Karpas-422 (cell line): ENCODE measurements at regions not wholly inside any gene's neighbourhood (a gene's known extent, or its start where the extent isn't known, plus 50 kb on each side); places are given as distances from the start of the nearest gene placed in this dataset.
"Not testable (repeated sequence)": the region's sequence is repeated elsewhere in the genome, so short reads cannot be mapped to it uniquely, and the experiment has no call there.

Source experiments
- DNase-seq: peaks from one replicate; pipeline ENCODE4 v3.0.0-alpha.2; 2015
- H2AFZ ChIP-seq: fragments of 200-600 bp; sonication (generic); 2 replicates; pipeline ENCODE4 v1.6.1; 2014; ENCODE audit warnings: antibody characterized with exemption, low read length, mixed read lengths
- H3K27ac ChIP-seq: fragments of 200-600 bp; sonication (generic); 2 replicates; pipeline ENCODE4 v1.5.1; 2014; ENCODE audit warnings: mild to moderate bottlenecking, low read length, moderate library complexity
- H3K27me3 ChIP-seq: fragments of 200-600 bp; sonication (generic); 2 replicates; pipeline ENCODE4 v1.6.1; 2014; ENCODE audit warnings: low read length, mixed read lengths
- H3K36me3 ChIP-seq: fragments of 200-600 bp; sonication (generic); 2 replicates; pipeline ENCODE4 v1.6.1; 2014; ENCODE audit warnings: low read length, mixed read lengths; ENCODE audit not compliant: insufficient read depth
- H3K4me1 ChIP-seq: fragments of 200-600 bp; sonication (generic); 2 replicates; pipeline ENCODE4 v1.6.1; 2014; ENCODE audit warnings: mild to moderate bottlenecking, low read length, mixed read lengths
- H3K4me2 ChIP-seq: fragments of 200-600 bp; sonication (generic); 2 replicates; pipeline ENCODE4 v1.6.1; 2014; ENCODE audit warnings: low read length, low read depth, mild to moderate bottlenecking; ENCODE audit not compliant: poor library complexity, severe bottlenecking
- H3K4me3 ChIP-seq: fragments of 200-600 bp; sonication (generic); 2 replicates; pipeline ENCODE4 v1.5.1; 2014; ENCODE audit warnings: mild to moderate bottlenecking, antibody characterized with exemption, low read length, mixed read lengths
- H3K79me2 ChIP-seq: fragments of 200-600 bp; sonication (generic); 2 replicates; pipeline ENCODE4 v1.6.1; 2014; ENCODE audit warnings: mild to moderate bottlenecking, low read length, mixed read lengths
- H3K9ac ChIP-seq: fragments of 200-600 bp; sonication (generic); 2 replicates; pipeline ENCODE4 v1.6.0; 2014; ENCODE audit warnings: low read length
- H3K9me2 ChIP-seq: fragments of 200-600 bp; sonication (generic), shearing (Covaris generic); replicated peaks from 2 replicates; pipeline ENCODE4 v1.6.0; 2014; ENCODE audit warnings: mild to moderate bottlenecking, low read length, moderate library complexity; ENCODE audit not compliant: insufficient read depth
- H3K9me3 ChIP-seq: fragments of 300-700, 200-600 bp; sonication (generic); 2 replicates; pipeline ENCODE4 v1.6.1; 2014; ENCODE audit warnings: low read length, mixed read lengths
- H4K20me1 ChIP-seq: fragments of 200-600 bp; sonication (generic); 2 replicates; pipeline ENCODE4 v1.6.1; 2014; ENCODE audit warnings: mild to moderate bottlenecking, antibody characterized with exemption, low read length, low read depth; ENCODE audit not compliant: insufficient read depth

GRCh38 chr1:68814067-68814466 is 317.2 kb upstream of the DEPDC1 start:
- Histone ChIP-seq H3K4me3 (no peak overlapping the region), H3K79me2 (no peaks in the 10 kb centered on the region), H3K9me3 (no peaks in the 10 kb centered on the region), H2AFZ (no peak overlapping the region), H3K36me3 (no peaks in the 10 kb centered on the region), H3K27ac (no peak overlapping the region), H3K4me1 (no peaks in the 10 kb centered on the region), H3K4me2 (no peak overlapping the region), H3K9me2 (no peaks in the 10 kb centered on the region), H3K27me3 (no peaks in the 10 kb centered on the region), H3K9ac (no peak overlapping the region), H4K20me1 (no peaks in the 10 kb centered on the region)
- no peak for DNase-seq

- H3K4me1 ChIP-seq: no peaks in the 10 kb centered on the region
- no peaks in the 10 kb centered on the region for H3K79me2 ChIP-seq
- DNase-seq: no peak
- H4K20me1 ChIP-seq: no peaks in the 10 kb centered on the region
- H3K4me3 ChIP-seq: no peak overlapping the region
- no peak overlapping the region for H2AFZ ChIP-seq
- no peak overlapping the region for H3K4me2 ChIP-seq
- no peak overlapping the region for H3K27ac ChIP-seq
- H3K27me3 ChIP-seq: no peaks in the 10 kb centered on the region
- no peaks in the 10 kb centered on the region for H3K9me3 ChIP-seq
- no peaks in the 10 kb centered on the region for H3K36me3 ChIP-seq
- no peaks in the 10 kb centered on the region for H3K9me2 ChIP-seq
- H3K9ac ChIP-seq: no peak overlapping the region
These were observed 318.8 kb upstream of the DEPDC1 start for GRCh38 chr1:68815632-68816031.

- not testable (repeated sequence) for H3K79me2 ChIP-seq, H3K9me3 ChIP-seq, H3K27ac ChIP-seq, H3K4me3 ChIP-seq, H4K20me1 ChIP-seq, H3K4me1 ChIP-seq, H3K27me3 ChIP-seq, H3K9ac ChIP-seq, H3K9me2 ChIP-seq, H2AFZ ChIP-seq, H3K4me2 ChIP-seq, H3K36me3 ChIP-seq, DNase-seq
These were observed 320.8 kb upstream of the DEPDC1 start for GRCh38 chr1:68817505-68818210.

GRCh38 chr1:68819190-68819829 is 322.4 kb upstream of the DEPDC1 start:
- no peaks in the 10 kb centered on the region for H3K9me3 ChIP-seq
- H3K9me2 ChIP-seq: no peaks in the 10 kb centered on the region
- H3K27ac ChIP-seq: no peak overlapping the region
- H3K9ac ChIP-seq: no peak overlapping the region
- no peak overlapping the region for H3K4me2 ChIP-seq
- DNase-seq: peak; percentile 47
- H3K36me3 ChIP-seq: no peaks in the 10 kb centered on the region
- no peaks in the 10 kb centered on the region for H3K27me3 ChIP-seq
- H2AFZ ChIP-seq: no peak overlapping the region
- H3K4me1 ChIP-seq: no peaks in the 10 kb centered on the region
- no peak overlapping the region for H3K4me3 ChIP-seq
- H4K20me1 ChIP-seq: no peaks in the 10 kb centered on the region
- H3K79me2 ChIP-seq: no peaks in the 10 kb centered on the region

GRCh38 chr1:68820151-68820550 is 323.3 kb upstream of the DEPDC1 start:
- Histone ChIP-seq H3K27ac (no peak overlapping the region), H3K9ac (no peak overlapping the region), H3K27me3 (no peaks in the 10 kb centered on the region), H3K4me1 (no peaks in the 10 kb centered on the region), H3K9me3 (no peaks in the 10 kb centered on the region), H3K4me2 (no peak overlapping the region), H3K9me2 (no peaks in the 10 kb centered on the region), H4K20me1 (no peaks in the 10 kb centered on the region), H3K36me3 (no peaks in the 10 kb centered on the region), H3K79me2 (no peaks in the 10 kb centered on the region), H2AFZ (no peak overlapping the region), H3K4me3 (no peak overlapping the region)
- DNase-seq: no peak

- no peaks in the 10 kb centered on the region for H4K20me1 ChIP-seq
- no peak overlapping the region for H3K9ac ChIP-seq
- no peak overlapping the region for H3K4me2 ChIP-seq
- no peaks in the 10 kb centered on the region for H3K9me2 ChIP-seq
- H3K27ac ChIP-seq: no peak overlapping the region
- no peaks in the 10 kb centered on the region; the same call in 1 of the 2 replicates for H3K9me3 ChIP-seq
- no peaks in the 10 kb centered on the region for H3K27me3 ChIP-seq
- no peak overlapping the region for H2AFZ ChIP-seq
- DNase-seq: no peak
- H3K4me1 ChIP-seq: no peaks in the 10 kb centered on the region
- no peak overlapping the region for H3K4me3 ChIP-seq
- no peaks in the 10 kb centered on the region for H3K79me2 ChIP-seq
- H3K36me3 ChIP-seq: no peaks in the 10 kb centered on the region
These were observed 330.0 kb upstream of the DEPDC1 start for GRCh38 chr1:68826836-68827235.

- Histone ChIP-seq H3K4me3 (no peak overlapping the region), H3K9me2 (no peaks in the 10 kb centered on the region), H3K4me2 (no peak overlapping the region), H4K20me1 (no peaks in the 10 kb centered on the region), H3K9me3 (no peaks in the 10 kb centered on the region; the same call in 1 of the 2 replicates), H3K4me1 (no peaks in the 10 kb centered on the region), H3K36me3 (no peaks in the 10 kb centered on the region), H3K9ac (no peak overlapping the region), H3K27ac (no peak overlapping the region), H3K79me2 (no peaks in the 10 kb centered on the region), H2AFZ (no peak overlapping the region), H3K27me3 (no peaks in the 10 kb centered on the region)
- DNase-seq: no peak
These were observed 330.4 kb upstream of the DEPDC1 start for GRCh38 chr1:68827261-68827660.

GRCh38 chr1:68828013-68828412 is 331.1 kb upstream of the DEPDC1 start:
- no peaks in the 10 kb centered on the region for H3K9me2 ChIP-seq
- H4K20me1 ChIP-seq: no peaks in the 10 kb centered on the region
- no peak overlapping the region for H3K4me2 ChIP-seq
- no peaks in the 10 kb centered on the region for H3K4me1 ChIP-seq
- no peaks in the 10 kb centered on the region for H3K79me2 ChIP-seq
- no peaks in the 10 kb centered on the region; the same call in 1 of the 2 replicates for H3K9me3 ChIP-seq
- H3K27me3 ChIP-seq: no peaks in the 10 kb centered on the region
- no peak for DNase-seq
- H3K4me3 ChIP-seq: no peak overlapping the region
- H2AFZ ChIP-seq: no peak overlapping the region
- no peak overlapping the region for H3K9ac ChIP-seq
- no peak overlapping the region for H3K27ac ChIP-seq
- no peaks in the 10 kb centered on the region for H3K36me3 ChIP-seq
